SHP77 (cell line): ENCODE measurements at regions not wholly inside any gene's neighbourhood (a gene's known extent, or its start where the extent isn't known, plus 50 kb on each side); places are given as distances from the start of the nearest gene placed in this dataset.
"Not testable (repeated sequence)": the region's sequence is repeated elsewhere in the genome, so short reads cannot be mapped to it uniquely, and the experiment has no call there.

Source experiments
- DNase-seq, 2 experiments: peaks; one replicate each; lab custom pipeline; 2025; lab: John Stamatoyannopoulos, UW

DNA sequence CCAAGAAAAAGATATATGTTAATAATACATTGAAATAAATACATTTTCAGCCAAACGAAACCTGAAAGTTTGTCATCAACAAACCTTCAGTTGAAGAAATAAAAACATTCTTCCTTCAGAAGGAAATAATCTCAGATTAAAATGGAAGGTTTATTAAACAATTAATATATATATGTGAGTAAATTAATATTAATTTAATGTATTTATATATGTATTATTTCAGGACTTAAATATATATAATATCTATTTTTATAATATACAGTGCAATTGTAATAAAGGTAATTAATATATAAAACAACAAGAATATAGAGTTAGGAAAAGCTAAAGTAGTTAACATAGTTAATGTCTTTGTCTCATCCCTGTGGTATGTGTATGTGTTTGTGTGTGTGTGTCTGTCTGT, 102.2 kb upstream of the CDC14C start:
- no peak for DNase-seq

DNA sequence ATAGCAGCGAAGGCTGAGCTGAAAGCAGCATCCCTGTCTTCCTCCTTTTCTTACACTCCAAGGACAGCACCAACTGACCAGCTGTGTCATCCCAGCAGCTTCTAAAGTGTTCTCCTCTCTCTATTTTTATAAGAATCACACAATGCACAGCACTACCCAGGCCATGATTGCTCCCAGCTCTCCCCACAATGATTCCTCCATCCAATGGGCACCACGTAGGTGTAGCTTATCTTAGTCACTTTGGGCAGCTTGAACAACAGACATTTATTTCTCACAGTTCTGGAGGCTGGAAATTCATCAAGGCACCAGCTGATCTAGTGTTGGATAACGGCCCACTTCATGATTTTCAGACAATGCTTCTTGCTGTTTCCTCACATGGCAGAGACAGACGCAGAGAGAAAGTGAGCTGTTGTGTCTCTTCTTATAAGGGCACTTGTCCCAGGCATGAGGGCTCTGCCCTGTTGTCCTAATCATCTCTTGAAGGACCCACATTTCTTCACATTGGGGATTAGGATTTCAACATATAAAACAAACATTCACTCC, 92.0 kb upstream of the CDC14C start:
- no peak for DNase-seq

DNA sequence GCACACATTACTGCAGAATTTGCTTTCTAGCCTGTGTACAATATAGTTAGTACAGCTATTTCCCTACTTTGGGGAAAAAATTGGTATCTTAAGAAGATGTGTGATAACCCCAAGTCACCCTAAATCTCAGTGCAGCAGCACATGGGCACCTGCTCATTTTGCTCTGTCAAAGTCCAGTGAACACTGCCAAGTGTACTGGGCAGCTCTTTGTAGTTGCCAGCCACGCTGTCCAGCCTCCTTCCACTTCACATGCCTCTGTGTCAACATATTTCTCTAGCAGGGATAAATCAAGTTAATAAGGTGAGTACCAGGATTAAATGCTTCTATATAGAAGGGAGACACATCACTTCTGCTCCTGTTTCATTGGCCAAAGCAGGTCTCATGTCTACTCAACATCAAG, 87.1 kb upstream of the CDC14C start:
- DNase-seq = peak; percentile 46 to 73

DNA sequence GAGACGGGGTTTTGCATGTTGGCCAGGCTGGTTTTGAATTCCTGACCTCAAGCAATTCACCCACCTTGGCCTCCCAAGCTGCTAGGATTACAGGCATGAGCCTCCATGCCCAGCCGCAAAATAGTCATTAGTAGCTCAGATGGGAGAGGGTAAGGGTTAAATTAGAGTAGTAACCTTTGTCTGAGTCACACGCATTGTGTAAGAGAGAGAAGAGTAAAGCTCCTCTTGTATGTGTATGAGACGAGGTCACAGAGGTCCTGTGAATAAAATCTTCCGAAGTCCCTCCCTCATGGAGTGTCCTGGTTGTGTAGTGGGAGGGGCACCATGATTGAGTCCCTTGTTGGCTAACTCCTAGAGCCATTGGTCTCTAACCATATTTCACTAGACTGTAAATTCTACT, 85.2 kb upstream of the CDC14C start:
- DNase-seq = no peak

DNA sequence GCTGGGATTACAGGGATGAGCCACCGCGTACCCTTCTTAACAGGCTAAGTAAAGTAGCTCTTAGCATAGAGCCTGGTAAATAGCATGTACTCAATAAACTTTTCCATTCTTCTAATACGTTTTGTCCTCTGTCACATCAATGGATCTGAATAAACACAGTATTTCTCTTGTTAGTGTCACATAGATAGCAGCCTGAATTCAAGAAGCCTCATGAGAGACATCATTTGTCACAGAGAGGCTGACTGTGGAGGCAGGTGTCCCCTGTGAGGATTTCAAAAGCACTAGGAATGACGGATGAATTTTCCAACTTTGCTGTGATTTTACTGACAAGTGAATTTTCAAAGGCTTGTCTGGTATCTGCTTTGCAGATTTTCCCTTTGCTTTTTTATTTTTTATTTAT, 82.6 kb upstream of the CDC14C start:
- no peak for DNase-seq

DNA sequence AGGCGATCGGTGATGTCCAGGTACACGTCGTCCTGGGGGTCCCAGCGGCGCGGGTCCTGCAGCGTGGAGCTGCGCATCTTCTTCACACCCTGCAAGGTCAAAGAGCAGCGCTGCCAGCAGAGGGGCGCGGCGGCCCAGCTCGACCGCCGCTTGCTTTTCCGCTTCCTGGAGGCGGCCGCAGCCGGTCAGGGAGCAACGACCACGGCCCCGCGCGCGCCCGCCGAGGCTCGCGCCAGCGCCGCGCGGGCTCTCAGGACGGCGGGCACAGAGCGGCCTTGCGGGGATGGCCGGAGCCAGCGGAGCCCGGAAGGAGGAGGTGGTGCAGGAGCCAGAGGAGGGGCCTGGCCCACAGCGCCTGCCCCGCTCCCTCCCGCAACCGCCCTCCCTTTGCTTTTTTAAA, 76.4 kb upstream of the CDC14C start:
- DNase-seq = no peak

DNA sequence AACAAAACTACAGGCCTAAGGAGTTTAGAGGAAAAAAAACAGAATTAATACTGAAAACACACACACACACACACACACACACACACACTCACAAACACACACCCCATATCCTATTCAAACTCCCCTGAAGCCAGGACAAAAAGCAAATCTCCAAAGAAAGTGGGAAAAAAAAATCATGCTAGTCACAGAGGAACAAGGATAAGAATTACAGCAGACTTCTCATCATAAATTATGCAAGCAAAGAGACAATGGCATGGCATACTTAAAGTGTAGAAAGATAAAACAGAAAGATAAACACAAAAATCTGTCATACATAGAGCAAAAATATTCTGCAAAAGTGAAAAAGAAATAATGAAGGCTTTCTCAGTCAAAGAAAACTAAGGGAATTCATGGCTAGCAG, 63.9 kb upstream of the CDC14C start:
- DNase-seq = not testable (repeated sequence)

DNA sequence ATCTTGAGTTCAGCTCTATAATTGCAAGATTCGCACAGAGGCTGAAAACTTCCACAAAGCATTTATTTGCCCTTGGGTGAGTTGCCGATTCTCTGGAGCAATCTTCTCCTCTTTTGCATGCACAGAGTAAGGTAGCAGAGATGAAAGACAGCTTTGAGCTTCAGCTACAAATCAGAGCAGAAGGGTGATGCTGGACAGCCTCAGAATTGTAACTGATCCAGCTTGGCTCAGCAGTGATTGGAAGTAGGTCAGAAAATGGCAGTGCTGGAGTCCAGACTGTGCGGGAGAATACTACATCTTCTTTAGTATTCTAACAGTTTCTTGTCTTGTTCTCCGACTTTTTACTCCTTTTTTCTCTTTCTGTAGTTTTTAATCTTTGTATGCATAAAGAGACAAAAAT, 55.4 kb upstream of the CDC14C start:
- peak; percentile 41 to 49 for DNase-seq

DNA sequence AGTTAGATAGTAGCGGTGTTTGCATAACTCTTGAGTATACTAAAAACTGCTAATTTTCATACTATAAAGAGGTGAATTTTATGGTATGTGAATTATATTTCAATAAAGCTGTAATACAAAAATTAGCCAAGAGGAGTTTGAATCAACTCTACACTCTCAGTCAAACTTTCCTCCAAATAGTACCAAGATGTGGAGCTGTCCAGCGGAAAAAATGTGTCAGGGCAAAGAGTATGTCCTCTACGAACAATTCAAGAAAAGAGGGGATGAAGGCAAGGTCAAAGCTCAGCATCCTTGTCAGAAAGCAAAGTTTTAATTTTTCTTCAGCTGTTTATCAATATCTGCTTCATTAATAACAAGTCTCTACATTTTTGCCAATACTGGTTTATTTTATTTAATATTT, 51.8 kb upstream of the CDC14C start:
- peak in 1 of 2 experiments; percentile 19 for DNase-seq
